COLO829 (cell line): ENCODE measurements at regions not wholly inside any gene's neighbourhood (a gene's known extent, or its start where the extent isn't known, plus 50 kb on each side); places are given as distances from the start of the nearest gene placed in this dataset.
"Not testable (repeated sequence)": the region's sequence is repeated elsewhere in the genome, so short reads cannot be mapped to it uniquely, and the experiment has no call there.

ENCODE experiments used
- DNase-seq: peaks from one replicate; pipeline ENCODE4 v3.0.0; 2012; ENCODE audit warnings: low spot score

GRCh38 chr1:24268555-24268954 is 50.6 kb upstream of the GRHL3 start:
- DNase-seq: not testable (repeated sequence)

GRCh38 chr1:24266998-24267397 is 52.2 kb upstream of the GRHL3 start:
- no peak for DNase-seq

- peak; percentile 28 for DNase-seq
These were observed 52.7 kb upstream of the GRHL3 start for GRCh38 chr1:24266398-24266941.

- DNase-seq: no peak
These were observed 55.4 kb upstream of the GRHL3 start for GRCh38 chr1:24263746-24264145.

GRCh38 chr1:24263211-24263610 is 55.9 kb upstream of the GRHL3 start:
- DNase-seq: no peak

GRCh38 chr1:24261977-24262376 is 57.2 kb upstream of the GRHL3 start:
- DNase-seq: no peak

GRCh38 chr1:24258735-24259424 is 60.3 kb upstream of the GRHL3 start:
- DNase-seq: no peak

GRCh38 chr1:24257373-24257772 is 61.8 kb upstream of the GRHL3 start:
- no peak for DNase-seq

GRCh38 chr1:24256687-24257086 is 62.5 kb upstream of the GRHL3 start:
- DNase-seq: no peak

- no peak for DNase-seq
These were observed 63.9 kb upstream of the GRHL3 start for GRCh38 chr1:24255226-24255625.

GRCh38 chr1:24254783-24255182 is 64.4 kb upstream of the GRHL3 start:
- no peak for DNase-seq

GRCh38 chr1:24253571-24253970 is 65.6 kb upstream of the GRHL3 start:
- no peak for DNase-seq

GRCh38 chr1:24252185-24252780 is 65.2 kb upstream of the IFNLR1 start:
- DNase-seq: no peak

- no peak for DNase-seq
These were observed 64.4 kb upstream of the IFNLR1 start for GRCh38 chr1:24251501-24251900.

- DNase-seq: no peak
These were observed 63.7 kb upstream of the IFNLR1 start for GRCh38 chr1:24250791-24251190.

- DNase-seq: no peak
These were observed 63.1 kb upstream of the IFNLR1 start for GRCh38 chr1:24250224-24250623.

GRCh38 chr1:24248859-24249258 is 61.8 kb upstream of the IFNLR1 start:
- DNase-seq: no peak

GRCh38 chr1:24247337-24247736 is 60.2 kb upstream of the IFNLR1 start:
- DNase-seq: not testable (repeated sequence)

GRCh38 chr1:24244519-24245268 is 57.6 kb upstream of the IFNLR1 start:
- no peak for DNase-seq

- DNase-seq: no peak
These were observed 50.8 kb upstream of the IFNLR1 start for GRCh38 chr1:24237750-24238395.

- no peak for DNase-seq
These were observed 49.8 kb upstream of the IFNLR1 start for GRCh38 chr1:24236789-24237371.
